GM12865 (cell line): ENCODE measurements at regions not wholly inside any gene's neighbourhood (a gene's known extent, or its start where the extent isn't known, plus 50 kb on each side); places are given as distances from the start of the nearest gene placed in this dataset.

ENCODE experiments used
- DNase-seq: peaks from one replicate; pipeline ENCODE4 v3.0.0; 2010; ENCODE audit warnings: low read depth
- H3K4me3 ChIP-seq: 2 replicates; pipeline ENCODE4 v1.5.1; 2011; ENCODE audit warnings: mild to moderate bottlenecking, low read depth, low read length, control low read depth
- TF ChIP-seq, protein P1 (sequence below): IDR thresholded peaks from 2 replicates; pipeline ENCODE4 v1.5.1; 2011; ENCODE audit warnings: low read length, control low read depth, low read depth, inconsistent platforms; ENCODE audit not compliant: insufficient read depth; ENCODE audit errors: missing control alignments

DNA sequence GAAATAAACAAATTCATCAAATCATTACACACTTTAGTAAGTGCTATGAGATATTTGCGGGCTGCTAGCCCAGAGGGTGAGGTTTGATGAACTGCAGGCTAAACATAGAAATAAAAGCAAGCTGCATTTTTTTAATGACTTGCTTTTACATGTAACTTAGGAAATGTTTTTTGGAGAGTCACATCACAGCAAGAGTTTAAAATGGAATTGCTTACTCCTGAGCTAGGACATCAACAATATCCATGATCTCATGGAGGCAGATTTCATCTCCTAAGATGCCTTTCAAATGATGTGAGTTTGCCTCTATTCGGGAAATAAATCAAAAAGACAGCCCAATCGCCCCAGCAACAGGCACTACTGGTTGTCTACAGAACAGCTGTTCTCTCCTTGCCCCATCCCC is 73.4 kb upstream of the CD44 start:
- no peak overlapping the region for H3K4me3 ChIP-seq
- DNase-seq = no peak
- TF ChIP-seq, protein P1, sequence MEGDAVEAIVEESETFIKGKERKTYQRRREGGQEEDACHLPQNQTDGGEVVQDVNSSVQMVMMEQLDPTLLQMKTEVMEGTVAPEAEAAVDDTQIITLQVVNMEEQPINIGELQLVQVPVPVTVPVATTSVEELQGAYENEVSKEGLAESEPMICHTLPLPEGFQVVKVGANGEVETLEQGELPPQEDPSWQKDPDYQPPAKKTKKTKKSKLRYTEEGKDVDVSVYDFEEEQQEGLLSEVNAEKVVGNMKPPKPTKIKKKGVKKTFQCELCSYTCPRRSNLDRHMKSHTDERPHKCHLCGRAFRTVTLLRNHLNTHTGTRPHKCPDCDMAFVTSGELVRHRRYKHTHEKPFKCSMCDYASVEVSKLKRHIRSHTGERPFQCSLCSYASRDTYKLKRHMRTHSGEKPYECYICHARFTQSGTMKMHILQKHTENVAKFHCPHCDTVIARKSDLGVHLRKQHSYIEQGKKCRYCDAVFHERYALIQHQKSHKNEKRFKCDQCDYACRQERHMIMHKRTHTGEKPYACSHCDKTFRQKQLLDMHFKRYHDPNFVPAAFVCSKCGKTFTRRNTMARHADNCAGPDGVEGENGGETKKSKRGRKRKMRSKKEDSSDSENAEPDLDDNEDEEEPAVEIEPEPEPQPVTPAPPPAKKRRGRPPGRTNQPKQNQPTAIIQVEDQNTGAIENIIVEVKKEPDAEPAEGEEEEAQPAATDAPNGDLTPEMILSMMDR = no peak

DNA sequence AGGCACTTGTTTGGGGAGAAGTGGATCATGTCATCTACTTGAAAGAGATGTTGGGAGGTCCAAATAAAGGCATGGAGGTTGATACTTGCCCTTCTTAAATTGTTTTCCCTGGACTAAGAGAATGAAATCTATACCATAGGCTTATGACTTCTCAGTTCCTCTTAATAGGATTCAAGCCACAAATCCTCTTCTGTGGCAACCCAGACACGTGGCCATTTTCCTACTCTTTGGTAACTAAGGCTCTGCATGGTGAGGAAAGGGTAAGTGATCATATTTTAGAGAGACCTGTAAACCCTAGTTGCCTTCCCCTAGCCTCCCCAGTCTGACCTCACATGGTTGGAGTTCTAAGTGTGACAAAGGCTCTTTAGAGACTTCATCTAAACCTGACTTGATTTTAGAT is 72.9 kb upstream of the CD44 start:
- DNase-seq = no peak
- H3K4me3 ChIP-seq = no peak overlapping the region
- TF ChIP-seq, protein P1 = no peak

DNA sequence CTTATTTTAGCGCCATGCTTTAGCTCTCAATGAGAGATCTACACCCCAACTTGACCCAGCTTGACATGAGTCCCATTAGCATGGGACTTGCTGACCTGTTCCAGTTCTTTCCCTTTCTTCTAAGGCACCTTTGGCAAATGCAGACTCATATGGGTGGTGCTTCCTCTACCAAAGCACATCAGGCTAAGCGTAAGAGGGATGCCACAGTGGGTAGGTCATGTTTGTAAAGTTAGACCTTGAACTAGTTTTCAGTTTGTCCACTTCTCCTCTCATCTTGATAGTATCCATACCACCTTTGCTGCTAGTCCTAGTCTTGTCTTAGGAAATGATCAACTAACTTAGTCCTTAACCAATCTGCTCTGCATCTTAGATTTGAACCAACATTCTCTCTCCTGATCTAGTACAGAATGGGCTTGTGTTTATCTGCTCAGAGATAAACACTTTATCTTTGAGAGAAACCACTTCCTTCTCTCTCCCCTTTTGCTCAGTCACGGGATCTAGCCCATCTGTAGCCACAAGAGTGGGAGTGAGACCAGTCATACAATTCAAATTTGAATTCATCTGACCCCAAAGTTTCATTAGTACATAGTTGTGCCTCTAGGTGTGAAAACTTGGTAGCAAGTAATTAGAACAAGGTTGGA is 72.1 kb upstream of the CD44 start:
- no peak overlapping the region for H3K4me3 ChIP-seq
- DNase-seq = peak; percentile 66
- TF ChIP-seq, protein P1 = no peak

DNA sequence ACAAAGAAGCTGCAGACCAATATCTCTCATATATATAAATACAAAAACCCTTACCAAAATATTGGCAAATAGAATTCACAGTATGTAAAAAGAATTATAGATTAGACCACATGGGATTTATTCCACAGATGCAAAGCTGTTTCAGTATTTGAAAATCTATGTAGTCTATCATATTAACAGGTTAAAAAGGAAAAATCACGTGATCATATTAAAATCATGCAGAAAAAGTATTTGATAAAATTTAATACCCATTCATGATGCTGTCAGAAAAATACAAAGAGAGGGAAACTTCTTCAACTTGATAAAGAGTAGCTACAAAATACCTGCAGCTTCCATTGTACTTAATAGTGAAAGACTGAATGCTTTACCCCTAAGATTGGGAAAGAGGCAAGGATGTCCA is 67.2 kb upstream of the CD44 start:
- no peak for DNase-seq

GRCh38 chr11:35073691-35074419 is 65.1 kb upstream of the CD44 start:
- TF ChIP-seq, protein P1 = no peak
- peak; percentile 39 for DNase-seq
- no peak overlapping the region for H3K4me3 ChIP-seq

More for the DNA sequence above, 67.2 kb upstream of the CD44 start:
- no peak overlapping the region for H3K4me3 ChIP-seq
- TF ChIP-seq, protein P1 = no peak

- DNase-seq = no peak
- no peak overlapping the region for H3K4me3 ChIP-seq
- TF ChIP-seq, protein P1 = no peak
Observed at GRCh38 chr11:35076201-35077100, 62.5 kb upstream of the CD44 start.
